GM18858 (cell line): ENCODE measurements at regions not wholly inside any gene's neighbourhood (a gene's known extent, or its start where the extent isn't known, plus 50 kb on each side); places are given as distances from the start of the nearest gene placed in this dataset.

ENCODE experiments used
- ATAC-seq: cut with Tn5 transposase; IDR thresholded peaks from one replicate; pipeline ENCODE4 v1.9.1; 2021; ENCODE audit not compliant: unreplicated experiment

DNA sequence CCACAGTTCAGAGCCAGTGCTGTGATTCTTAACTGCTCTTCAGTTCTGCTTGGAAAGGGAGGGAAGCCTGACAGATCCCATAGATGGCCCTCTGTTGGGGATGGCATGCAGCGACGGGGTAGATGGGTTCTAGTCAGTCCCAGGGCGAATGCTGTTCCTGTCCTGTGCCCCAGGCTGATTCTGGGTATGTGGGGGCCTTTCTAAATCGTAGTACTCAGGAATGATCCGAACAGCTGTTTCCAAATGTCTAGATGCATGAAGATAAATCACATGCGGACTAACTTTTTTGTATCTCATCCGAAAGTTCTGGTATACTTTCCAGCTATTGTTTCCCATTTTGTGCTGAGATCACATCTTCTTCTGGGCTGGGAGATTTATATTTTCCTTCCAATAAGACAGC, 186.0 kb upstream of the MKI67 start:
- no peak for ATAC-seq

DNA sequence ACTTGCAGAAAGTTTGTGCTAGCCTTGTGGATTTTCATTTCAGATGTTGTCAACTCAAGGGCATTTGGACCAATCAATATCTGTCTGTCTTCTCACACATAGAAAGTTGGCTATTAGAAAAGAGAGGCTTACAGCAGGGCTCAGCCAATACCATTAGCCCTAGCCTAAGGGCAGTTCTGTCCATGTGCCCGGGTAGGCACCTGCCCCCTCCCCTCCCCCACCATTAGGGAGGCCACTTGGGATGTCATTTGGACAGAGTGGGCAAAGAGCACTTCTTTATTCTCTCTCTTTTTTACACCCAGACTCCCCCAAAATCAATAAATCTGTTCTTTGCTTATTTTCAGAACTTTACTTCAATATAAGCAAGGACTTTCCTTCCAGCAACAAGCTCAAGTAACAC, 188.5 kb upstream of the MKI67 start:
- ATAC-seq, result no peak

DNA sequence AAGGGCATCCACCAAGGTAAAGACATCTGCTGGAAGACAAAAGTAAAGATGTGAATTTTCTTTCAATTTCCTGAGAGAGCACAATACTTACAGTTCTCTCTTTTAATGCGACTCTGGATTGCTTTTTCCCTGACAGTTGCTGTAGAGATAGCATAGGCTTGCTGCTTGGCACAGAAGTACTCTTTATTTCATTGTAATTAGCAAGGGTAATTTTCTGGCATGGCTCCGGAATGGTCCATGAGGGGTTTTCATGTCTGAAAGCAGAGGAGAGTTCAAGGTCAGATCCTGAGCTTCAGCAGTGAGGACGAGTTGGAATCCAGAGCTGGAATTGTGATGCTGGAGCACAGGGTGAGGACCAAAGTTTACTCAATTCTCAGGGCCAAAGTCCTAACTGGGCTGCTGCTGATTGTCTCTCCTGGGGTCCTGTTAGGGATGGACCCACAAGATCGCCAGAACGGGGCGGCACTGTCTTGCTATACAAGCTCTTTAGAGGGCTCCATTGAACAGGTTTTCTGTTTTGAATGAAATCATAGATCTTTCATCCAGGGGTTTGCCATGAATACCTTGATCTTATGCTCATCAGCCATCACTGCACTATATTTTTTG, 190.0 kb upstream of the MKI67 start:
- ATAC-seq, result no peak

DNA sequence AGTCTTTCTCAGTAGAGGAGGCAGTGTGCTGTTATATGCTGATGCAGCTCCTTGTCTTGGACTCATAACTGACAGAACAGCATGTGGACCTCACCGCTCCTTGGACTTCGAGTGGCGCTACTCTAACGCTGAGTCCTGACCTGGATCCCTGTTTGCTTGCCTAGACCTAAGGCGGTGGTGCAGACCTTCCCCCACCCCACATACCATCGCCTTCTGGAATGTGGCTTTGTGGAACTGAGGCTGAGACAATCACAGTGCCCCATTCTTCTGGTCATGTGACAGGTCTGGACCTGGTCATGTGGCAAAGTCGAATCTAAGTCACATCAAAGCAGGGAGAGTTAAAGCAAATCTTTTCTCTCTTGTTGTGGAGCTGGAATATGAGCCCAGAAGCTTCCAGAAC, 190.7 kb upstream of the MKI67 start:
- ATAC-seq, result no peak

DNA sequence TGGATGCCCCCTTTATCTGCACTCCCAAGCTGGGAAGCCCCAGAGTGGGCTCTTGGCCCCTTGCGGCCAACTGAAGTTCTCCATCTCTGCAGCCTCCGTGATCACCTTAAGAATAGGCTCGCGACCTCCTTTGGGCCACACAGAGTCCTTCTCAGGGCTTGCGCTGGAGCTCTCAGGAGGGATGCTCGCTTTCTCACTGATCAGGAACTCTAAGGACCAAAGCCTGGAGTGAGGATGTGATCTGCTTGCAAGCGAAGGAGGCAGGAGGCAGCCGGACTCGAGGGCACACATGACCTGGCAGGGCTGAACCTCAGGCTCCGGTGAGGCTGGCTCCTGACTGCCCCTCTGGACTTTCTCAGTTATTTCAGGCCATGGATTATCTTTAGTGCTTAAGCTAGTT, 192.1 kb upstream of the MKI67 start:
- no peak for ATAC-seq

DNA sequence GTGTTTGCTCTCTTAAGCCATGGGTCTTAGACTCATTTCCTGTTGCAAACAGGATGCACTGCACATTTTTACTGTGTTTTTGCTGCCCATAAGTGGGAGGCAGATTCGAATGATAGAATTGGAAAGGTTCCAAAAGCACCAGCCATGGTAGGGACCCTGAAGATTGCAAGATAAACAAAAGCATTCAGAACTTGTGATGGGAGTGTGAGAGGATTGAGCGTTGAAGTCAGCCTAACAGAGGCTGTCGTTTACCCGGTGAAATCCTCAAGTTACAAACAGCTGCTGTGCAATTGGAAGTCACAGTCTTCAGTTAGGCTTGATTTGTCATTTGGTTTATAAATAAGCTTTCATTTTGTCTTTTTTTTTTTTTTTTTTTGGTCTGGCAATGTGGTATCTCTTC, 192.7 kb upstream of the MKI67 start:
- ATAC-seq, result no peak

DNA sequence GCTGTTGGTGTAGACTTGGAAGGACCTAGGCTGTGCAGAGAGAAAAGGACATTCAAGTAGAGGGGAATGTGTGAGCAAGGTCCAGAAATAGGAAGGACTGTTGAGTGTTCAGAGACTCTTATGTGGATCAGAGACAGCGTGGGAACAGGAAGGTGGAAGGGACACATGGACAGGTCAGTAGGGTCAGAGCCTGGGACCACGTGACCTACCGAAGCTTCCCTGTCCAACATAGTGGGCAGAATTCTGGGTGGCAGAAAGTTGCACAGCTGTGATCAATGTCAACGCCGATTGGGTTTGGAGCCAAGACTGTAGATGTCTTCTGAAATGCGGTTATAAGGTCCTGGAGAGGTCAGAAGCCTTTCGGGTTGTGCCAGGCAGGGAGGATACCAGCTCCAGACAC, 195.9 kb upstream of the MKI67 start:
- ATAC-seq, result no peak

DNA sequence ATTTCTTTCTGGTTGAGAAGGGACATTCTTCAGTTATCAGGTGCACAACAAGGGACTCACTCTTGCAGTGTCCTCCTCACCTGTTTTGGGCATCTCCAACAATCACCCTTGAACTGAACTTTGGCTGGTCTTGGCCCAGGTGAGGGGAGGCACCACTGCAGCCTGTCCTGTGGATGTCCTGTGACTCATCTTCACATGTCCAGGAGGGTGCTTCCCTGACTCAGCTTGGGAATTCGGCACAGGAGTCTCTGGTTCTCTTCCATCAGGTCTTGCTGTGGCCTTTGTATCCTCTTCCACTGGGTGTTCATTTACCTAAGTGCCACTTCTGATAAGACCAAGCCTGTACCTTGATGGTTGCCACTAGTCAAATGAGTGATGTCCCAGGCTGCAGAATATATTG, 196.7 kb upstream of the MKI67 start:
- no peak for ATAC-seq

DNA sequence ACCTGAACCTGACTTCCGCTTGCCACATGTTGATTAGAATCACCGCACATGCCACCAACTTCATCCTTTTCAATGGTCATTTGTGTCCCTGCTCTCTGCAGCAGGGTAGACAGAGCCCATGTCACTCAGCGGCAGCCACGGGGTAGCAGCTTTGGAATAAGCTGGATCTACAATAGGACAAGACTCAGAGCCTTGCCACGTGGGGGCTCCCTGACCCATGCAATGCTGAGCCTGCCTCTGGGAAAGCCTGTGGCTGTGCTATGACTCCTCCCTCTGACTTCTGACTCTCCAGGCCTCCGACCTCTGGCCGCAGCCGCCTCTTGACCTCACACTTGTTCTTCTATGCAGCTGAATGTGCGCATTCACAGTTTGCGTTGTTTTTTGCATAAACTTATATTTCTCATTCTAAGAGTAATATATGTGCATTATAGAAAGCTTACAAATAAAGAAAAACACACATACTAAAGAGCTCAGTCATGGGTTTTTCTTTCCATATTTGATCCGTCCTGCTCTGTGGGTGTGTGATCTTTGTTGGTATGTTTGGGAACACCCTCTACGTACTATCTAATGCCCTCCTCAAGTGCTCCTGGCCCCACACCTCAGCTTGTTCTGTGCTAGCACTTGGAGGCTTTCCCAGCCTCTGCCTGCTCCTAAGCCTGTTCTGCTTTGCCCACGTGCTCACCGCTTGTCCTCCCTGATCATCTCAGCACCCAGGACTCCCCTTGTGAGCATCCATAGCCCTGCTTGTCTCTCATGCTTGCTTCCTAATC, 198.0 kb upstream of the MKI67 start:
- no peak for ATAC-seq

DNA sequence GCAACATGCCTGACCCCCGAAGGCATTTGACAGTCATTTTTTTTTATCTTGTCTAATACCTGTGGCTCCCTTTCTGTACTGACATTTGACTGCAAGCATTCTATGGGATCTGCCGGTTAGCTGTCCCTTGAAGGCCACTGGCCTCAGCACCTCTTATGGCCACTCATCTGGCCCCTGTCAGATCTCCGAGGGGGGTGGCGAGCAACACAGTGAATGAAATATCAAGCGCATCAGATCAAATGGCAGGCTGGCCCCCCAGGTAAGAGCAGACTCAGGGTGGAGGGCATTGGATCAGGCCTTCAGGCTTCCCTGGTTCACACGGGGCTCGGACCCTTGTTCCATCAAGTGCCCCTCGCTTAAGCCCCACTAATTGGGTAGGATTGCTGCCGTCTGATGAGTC, 199.6 kb upstream of the MKI67 start:
- no peak for ATAC-seq

DNA sequence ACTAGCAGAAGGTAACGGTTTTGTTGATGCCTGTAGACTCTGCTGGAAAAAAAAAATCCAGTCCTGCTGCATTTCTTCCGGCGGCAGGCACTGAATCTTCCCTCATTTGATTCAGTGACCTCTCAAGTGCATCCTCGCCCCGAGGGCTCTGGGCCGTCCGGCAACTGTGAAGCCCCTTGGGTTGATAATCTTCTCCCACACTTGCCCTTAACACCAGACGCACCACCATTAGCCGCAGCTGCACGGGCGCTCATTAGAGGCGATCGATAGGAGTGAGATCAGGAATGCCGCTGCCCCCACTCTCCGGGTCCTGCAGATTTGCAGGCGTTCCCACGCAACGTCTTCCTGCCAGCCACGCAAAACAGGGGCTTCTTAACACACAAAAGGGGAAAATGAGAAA, 200.0 kb upstream of the MKI67 start:
- no peak for ATAC-seq

DNA sequence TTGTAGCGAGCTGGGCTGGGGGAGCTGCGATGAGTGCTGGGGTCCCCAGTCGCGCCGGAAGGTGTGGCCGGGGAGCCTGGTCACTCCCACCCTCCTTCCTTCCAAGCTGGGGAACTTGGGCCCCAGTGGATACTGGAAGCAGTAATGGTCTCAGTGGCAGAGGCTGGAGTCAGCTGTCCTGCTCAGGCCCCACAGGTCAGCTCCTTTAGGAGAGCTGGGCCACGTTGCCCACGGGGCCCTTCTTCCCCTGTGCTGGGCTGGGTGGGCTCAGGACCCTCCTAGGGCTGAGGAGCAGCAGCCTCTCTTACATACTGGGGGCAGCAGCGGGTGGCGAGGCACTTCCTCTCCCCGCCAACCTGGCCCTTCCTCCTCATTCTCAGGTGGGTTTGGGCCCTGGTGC, 200.6 kb upstream of the MKI67 start:
- no peak for ATAC-seq

DNA sequence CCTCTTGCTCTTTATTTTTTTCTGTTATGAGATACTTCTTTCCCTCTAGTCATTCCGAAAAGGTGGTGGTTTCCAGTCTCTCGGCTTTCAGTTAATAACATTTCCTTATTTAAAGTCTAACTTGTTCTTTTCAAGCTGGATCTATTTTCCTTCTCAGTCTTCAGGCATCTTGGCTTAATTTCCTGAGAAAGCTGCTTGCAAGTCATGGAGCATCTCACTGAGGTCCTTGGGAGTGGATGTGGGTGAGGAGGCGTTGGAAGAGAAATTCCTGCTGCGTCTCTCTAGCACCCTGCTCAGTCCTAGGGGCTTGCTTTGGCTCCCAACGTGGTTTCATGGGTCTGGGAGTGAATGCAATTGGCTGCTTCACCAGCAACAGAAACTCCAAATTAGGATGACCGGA, 210.2 kb upstream of the MKI67 start:
- no peak for ATAC-seq

DNA sequence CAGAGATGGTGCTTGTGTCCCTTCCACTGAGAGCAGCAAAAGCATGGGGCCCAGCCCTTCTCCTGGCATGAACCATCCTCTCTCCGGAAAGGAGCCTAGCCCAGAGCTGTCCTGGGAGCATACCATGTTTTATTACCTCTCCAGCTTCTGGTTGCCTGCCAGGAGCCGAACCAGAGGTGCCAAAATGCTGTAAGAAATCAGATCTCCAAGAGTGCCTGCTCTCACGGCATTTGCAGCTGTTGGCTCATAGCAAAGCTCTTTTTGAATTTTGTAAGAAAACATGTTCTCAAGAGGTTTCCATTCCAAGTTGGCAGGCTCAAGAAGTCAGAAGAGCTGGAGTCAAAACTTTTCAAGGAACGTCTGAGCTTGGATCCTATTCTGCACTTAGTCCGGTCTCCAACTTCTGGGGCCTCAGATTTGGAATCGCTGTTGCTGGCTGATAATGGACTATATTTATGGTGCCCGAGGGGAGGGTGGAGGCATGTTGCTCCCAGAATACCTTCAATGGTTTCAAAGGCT, 211.7 kb upstream of the MKI67 start:
- ATAC-seq, result no peak

DNA sequence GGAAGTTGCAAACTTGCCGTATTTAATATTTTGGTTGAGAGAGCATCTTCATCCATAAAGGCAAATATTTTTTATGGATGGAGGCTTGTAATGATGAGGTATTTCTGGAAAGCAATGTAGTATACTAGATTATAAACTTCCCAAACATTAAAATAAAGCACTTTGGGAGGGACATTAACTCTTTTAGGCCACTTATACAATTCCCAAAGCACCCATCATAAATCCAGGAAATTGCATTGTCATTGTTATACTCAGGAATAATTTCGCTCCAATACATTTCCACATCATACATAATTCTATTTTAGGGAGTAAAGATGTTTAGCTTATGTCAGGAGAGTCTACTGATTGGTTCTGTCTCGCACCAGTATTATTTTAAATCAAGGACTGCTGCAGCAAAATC, 212.7 kb upstream of the MKI67 start:
- no peak for ATAC-seq

DNA sequence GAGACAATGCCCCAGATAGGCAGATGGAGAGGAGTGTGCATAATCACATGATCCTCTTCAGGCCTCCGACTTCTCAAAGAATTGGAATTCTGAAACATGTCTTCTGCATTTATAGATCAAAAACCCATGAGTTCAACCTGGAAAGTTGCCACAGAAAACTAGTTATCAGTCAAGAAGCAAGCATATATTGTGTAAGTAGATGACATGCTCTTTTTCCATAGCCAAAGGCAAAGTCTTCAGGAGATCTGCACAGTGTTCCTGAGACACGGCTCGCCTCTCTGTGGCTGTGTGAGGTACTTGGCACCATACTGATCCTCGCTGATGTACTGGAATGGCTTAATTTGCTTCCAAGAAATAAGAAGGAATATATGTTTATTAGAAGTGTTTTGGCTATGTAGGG, 213.5 kb upstream of the MKI67 start:
- ATAC-seq, result no peak

DNA sequence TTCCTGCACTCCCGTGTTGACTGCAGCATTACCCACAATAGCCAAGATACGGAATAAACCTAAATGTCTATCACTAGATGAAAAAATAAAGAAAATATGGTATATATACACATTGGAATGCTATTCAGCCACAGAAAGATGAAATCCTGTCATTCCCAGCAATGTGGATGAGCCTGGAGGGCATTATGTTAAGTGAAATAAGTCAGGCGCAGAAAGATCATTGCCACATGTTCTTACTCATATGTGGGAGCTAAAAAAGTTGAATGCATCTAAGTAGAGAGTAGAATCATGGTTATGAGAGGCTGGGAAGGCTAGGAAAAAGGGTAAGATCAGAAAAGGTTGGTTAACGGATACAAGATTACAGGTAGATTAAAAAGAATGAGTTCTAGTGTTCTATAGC, 219.1 kb upstream of the MKI67 start:
- no peak for ATAC-seq

DNA sequence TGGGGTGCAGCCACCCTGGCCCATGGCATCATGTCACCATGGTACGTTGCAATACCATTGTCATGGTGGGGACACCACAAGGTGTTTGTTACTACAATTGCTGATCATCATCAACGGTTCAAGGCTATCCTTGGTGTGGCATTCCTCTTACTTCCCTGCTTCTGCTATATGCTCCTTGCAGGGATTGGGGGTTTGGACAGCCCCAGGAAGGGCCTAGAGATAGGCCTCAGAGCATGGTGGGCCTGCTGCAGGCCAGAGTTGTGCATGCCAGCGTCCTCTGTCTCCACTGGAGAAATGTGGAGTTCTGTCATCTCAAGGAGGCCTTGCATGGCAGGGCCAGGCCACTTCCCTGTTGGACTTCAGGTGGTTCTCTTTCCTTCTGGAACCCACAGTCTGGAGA, 234.6 kb upstream of the MKI67 start:
- ATAC-seq, result no peak

DNA sequence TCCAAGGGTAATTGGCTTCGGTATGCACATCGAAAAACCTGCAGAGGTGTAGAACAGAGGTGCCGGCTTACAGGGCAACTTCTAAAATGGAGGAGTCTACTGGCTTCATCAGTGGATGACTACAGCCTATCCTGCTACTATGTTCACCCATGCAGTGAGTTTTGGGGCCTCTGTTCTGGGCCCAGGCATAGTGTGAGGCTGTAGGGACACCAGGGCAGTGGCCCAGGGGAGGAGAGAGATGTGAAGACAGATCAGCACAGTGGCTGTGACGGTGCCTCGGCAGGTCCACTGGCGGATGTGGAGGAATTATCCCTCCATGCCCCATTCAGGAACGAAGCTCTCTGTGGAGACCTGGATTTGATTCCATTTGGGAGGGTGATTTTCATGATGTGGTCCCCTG, 235.3 kb upstream of the MKI67 start:
- ATAC-seq, result no peak

DNA sequence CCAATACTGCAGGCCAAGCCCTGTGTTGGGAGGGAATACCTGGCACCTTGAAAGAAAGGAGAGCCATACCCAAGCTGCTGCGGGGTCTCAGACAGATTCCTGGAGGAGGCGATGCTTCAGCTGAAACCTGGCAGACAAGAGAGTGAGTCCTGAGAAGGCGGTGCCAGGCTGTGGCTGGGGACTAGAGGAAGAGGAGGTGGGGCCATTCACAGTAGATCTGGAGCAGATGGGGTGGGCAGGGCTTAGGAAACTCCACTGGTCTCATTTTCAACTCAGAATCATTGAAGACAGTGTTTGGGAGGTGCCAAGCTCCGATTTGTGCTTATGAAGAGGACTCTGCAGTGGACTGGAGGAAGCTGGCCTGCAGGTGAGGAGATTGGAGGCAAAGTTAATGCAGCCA, 236.3 kb upstream of the MKI67 start:
- no peak for ATAC-seq

DNA sequence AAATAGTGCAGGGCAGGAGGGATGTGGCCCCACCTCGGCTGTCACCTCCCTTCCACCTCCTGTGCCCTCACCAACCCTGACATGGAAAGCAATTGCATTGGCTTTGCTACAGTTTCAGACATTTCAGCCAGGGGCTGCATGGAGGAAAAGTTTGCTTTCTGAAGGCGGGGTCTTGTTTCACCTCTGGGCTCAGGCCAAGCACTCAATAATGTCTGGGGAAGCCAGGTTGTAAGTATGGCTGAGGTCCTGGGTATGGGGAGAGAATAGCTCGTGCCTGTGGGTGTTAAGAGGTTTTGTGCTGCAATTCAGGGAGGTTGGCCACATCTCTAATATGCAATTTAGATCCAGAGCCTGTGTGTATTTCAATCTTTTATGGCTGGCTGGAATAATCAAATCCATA, 238.4 kb upstream of the MKI67 start:
- no peak for ATAC-seq

DNA sequence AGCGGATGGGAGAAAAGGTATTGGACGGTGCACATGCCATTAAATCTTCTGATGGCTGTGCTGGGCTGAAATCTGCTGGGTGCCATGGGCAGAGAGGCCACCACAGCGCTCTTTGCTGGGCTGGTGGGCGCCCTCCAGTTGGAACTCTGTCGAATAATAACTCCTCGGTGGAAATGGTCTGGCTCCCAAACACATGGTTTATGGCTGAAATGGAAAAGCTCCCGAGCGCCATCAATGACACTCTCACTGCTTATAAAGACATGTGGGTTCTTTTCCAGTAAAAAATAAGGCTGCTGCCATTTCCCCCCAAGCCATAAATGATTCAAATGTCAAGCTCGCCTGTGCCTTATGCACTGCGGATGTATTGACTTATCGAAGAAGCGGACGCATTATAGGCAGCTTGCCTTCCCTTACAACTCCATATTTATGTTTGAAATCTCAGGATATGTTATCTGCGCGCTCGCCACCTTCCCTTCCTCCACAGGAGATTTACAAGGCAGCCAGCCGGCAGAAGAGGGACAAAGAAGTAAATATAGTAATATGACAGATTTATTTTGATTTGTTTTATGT, 239.0 kb upstream of the MKI67 start:
- no peak for ATAC-seq

DNA sequence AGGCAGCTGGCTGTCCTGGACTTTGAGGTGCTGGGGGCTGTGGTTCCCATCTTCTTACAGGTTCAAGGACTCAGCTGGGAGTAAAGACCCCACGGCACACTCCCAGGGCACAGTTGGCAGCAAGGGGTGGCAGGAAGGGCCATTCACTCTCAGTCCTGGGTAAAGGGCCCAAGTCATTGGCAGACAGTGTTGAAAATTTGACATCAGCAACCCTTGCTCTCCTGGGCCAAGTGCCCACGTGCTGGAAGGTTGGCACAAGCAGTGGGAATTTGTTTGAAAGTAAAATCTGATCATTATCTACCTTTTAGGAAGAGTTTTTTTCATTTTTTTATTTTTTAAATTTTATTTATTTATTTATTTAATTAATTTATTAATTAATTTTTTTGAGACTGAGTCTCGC, 241.6 kb upstream of the MKI67 start:
- no peak for ATAC-seq
